ENCODE measurements at regions not wholly inside any gene's neighbourhood (a gene's known extent, or its start where the extent isn't known, plus 50 kb on each side); places are given as distances from the start of the nearest gene placed in this dataset.
"Not testable (repeated sequence)": the region's sequence is repeated elsewhere in the genome, so short reads cannot be mapped to it uniquely, and the experiment has no call there.

DNA sequence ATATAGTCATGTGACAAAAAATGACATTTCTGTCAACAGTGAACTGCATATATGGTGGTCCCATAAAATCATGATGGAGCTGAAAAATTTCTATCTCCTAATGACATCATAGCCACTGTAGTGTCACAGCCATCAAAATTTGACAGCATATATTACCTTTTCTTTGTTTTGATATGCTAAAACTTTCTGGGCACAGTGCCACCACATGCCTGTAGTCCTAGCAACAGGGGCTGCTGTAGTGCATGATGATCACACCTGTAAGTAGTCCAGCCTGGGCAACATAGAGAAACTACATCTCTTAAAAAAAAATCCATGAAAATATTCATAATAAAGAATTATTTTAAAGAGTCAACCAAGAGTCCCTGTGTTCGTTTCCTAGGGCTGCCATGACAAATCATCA is 155.5 kb upstream of the SERTAD2 start:
- H3K9me3 Mint-ChIP-seq, result no peaks in the 10 kb centered on the region

GRCh38 chr2:64812285-64812684 is 158.6 kb upstream of the SERTAD2 start:
- no peak for TF ChIP-seq CTCF (IDR thresholded peaks at IDR 0.05)
- peaks cover 11% of the 10 kb centered on the region for H3K27me3 Mint-ChIP-seq (ENCODE audit: low read depth, poor library complexity)
- H3K4me1 Mint-ChIP-seq, result peaks cover 5% of the 10 kb centered on the region
- H3K9me3 Mint-ChIP-seq, result no peaks in the 10 kb centered on the region
- no peaks in the 10 kb centered on the region for H3K36me3 Mint-ChIP-seq (ENCODE audit: low read depth)
- no peak overlapping the region for H3K4me3 Mint-ChIP-seq
- no peak for DNase-seq
- peak overlapping the region; percentile 8 for H3K27ac Mint-ChIP-seq

More for the DNA sequence above, 155.5 kb upstream of the SERTAD2 start:
- TF ChIP-seq CTCF (IDR thresholded peaks at IDR 0.05), result no peak
- Mint-ChIP-seq H3K4me1 (peaks cover 5% of the 10 kb centered on the region), H3K4me3 (no peak overlapping the region), H3K27ac (no peak overlapping the region), H3K27me3 (ENCODE audit: low read depth, poor library complexity) (peaks cover 11% of the 10 kb centered on the region), H3K36me3 (ENCODE audit: low read depth) (no peaks in the 10 kb centered on the region)
- no peak for DNase-seq

DNA sequence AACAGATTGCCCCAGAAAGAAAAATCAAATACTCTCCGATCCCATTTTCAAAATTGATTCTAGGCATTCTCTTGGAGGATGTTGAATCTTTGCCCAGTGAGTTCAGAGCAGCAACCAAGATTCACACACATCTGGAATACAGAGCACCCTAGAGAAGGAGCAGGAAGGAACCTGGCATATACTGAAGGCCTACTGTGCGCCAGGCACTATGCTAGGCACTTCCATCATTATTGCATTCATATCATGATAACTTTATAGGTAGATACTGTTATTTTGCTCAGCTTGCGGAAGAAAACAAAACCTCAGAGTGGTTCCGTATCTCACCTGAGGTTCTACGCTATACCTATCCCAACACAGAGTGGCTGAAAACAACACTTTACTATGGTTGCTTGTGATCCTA is 160.3 kb upstream of the SERTAD2 start:
- no peak for TF ChIP-seq CTCF (IDR thresholded peaks at IDR 0.05)
- Mint-ChIP-seq H3K4me3 (no peak overlapping the region), H3K4me1 (peaks cover 5% of the 10 kb centered on the region), H3K9me3 (no peaks in the 10 kb centered on the region), H3K36me3 (ENCODE audit: low read depth) (no peaks in the 10 kb centered on the region), H3K27ac (no peak overlapping the region), H3K27me3 (ENCODE audit: low read depth, poor library complexity) (peaks cover 11% of the 10 kb centered on the region)
- DNase-seq, result no peak

GRCh38 chr2:64816526-64816925 is 162.8 kb upstream of the SERTAD2 start:
- H3K4me3 Mint-ChIP-seq; H3K27ac Mint-ChIP-seq; H3K36me3 Mint-ChIP-seq (ENCODE audit: low read depth); H3K9me3 Mint-ChIP-seq; H3K4me1 Mint-ChIP-seq; DNase-seq: not testable (repeated sequence)
- peaks cover 13% of the 10 kb centered on the region for H3K27me3 Mint-ChIP-seq (ENCODE audit: low read depth, poor library complexity)

- Mint-ChIP-seq H3K4me3 (no peak overlapping the region), H3K27me3 (ENCODE audit: low read depth, poor library complexity) (peaks cover 6% of the 10 kb centered on the region), H3K9me3 (no peaks in the 10 kb centered on the region), H3K4me1 (no peaks in the 10 kb centered on the region), H3K36me3 (ENCODE audit: low read depth) (no peaks in the 10 kb centered on the region), H3K27ac (no peak overlapping the region)
- DNase-seq, result no peak
- no peak for TF ChIP-seq CTCF (IDR thresholded peaks at IDR 0.05)
These were observed 163.7 kb upstream of the SERTAD2 start for GRCh38 chr2:64817453-64817852.

GRCh38 chr2:64818664-64819060 is 164.9 kb upstream of the SERTAD2 start:
- Mint-ChIP-seq H3K9me3 (no peaks in the 10 kb centered on the region), H3K4me3 (no peak overlapping the region), H3K27me3 (ENCODE audit: low read depth, poor library complexity) (peaks cover 4% of the 10 kb centered on the region), H3K27ac (peak overlapping the region; percentile 8), H3K4me1 (no peaks in the 10 kb centered on the region), H3K36me3 (ENCODE audit: low read depth) (no peaks in the 10 kb centered on the region)
- no peak for TF ChIP-seq CTCF (IDR thresholded peaks at IDR 0.05)
- no peak for DNase-seq
